Esophagus squamous epithelium (tissue), 4 donors: ENCODE measurements at regions not wholly inside any gene's neighbourhood (a gene's known extent, or its start where the extent isn't known, plus 50 kb on each side); places are given as distances from the start of the nearest gene placed in this dataset.

Experiments
- CTCF ChIP-seq, 6 experiments: fragments of 450-650 bp in 4 of 6; fragments of 200-600 bp in 2 of 6; sonication (generic) in 2 of 6; IDR thresholded peaks; one replicate each; pipeline ENCODE4 v1.5.1; 2016 to 2019; ENCODE audit warnings: antibody characterized with exemption in 6 of 6, mild to moderate bottlenecking in 4 of 6, moderate library complexity in 4 of 6
- POLR2A ChIP-seq, 4 donors: fragments of 450-650 bp; IDR thresholded peaks; one replicate each; pipeline ENCODE4 v1.6.1; 2017; ENCODE audit warnings: antibody characterized with exemption in 4 of 4, mild to moderate bottlenecking in 4 of 4, moderate library complexity in 3 of 4

- TF ChIP-seq POLR2A (IDR thresholded peaks at IDR 0.05): no peak
- TF ChIP-seq CTCF (IDR thresholded peaks at IDR 0.05): no peak
Measured at GRCh38 chrX:6683353-6683752, 148.4 kb upstream of the VCX3A start.
